ENCODE measurements at regions not wholly inside any gene's neighbourhood (a gene's known extent, or its start where the extent isn't known, plus 50 kb on each side); places are given as distances from the start of the nearest gene placed in this dataset.

DNA sequence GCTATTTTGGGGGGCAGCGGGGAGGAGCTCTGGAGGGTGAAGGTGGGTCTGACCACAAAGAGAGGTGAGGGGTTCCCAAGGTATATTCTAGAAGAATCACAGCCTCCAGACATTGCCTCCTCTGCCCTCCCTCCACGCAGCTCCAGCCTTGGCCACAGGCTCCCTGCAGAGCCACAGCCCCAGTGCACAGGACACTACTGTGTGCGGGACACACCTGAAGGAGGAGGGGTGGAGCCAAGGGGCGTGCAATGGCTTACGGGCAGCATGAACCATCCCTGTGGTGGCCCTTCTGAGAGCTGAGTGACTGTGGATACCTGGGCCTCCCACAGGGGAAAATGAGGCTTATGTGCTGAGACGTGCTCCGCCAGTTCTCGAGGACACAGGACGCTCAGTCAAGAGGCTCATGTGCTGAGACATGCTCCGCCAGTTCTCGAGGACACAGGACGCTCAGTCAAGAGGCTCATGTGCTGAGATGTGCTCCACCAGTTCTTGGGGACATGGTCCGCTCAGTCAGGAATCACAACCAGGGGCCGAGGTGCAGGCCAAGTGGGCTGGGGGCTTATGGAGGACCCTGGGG, 417.3 kb downstream of the SHANK2 start:
- DNase-seq, result no peak

DNA sequence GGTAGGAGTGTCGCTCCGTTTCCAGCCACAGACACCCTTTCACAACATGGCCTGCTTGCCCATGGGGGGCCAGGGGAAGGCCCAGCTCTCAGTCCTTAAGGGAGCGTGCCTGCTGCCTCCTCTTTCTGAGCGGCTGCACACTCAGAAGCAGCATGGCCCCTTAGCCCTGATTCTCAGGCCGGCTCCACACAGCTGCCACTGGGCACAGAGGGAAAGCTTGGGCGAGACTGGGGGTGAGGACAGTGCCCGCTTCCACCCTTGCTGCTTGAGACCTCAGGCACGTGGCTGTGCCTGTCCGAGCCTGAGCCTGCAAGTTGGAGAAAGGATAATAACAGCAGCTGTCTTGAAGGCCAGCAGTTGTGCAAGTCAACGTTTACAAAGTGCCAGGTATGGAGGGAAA, 416.3 kb downstream of the SHANK2 start:
- no peak for DNase-seq

DNA sequence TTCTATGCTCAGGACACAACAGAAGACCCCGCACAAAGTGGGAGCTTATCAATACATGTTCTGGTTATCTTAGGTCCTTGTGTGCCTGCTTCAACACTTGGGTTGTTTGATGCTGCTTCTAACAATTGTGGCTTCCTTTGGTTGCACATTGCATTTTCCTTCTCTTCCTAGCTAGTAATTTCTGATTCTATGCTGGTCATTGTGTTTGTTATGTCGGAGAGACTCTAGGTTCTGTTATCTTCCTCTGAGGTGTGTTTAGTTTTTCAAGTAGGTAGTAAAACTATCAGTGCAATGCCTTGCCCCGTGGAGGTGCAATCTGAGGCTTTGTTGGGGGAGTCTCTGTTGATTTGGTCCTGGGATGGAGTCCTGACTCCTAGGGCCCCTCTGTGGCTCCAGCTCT, 414.2 kb downstream of the SHANK2 start:
- no peak for DNase-seq

DNA sequence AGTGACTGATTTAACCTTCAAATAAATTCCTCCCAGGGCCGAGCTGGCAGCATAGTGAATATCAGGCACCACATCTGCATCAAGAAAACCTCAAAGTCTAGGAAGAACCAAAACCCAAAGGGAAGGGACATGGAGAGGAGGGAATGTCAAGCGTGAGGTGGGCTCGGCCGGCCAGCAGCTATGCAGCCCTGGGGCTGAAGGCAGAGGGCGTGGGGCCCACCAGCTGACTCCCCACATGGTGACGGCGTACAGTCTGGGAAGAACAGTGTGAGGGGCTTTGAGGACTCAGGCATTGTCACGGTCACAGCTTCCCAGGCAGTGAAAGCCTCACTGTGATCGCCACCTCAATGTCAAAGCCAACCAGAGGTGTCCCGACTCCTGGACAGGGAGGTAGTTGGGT, 412.5 kb downstream of the SHANK2 start:
- no peak for DNase-seq

DNA sequence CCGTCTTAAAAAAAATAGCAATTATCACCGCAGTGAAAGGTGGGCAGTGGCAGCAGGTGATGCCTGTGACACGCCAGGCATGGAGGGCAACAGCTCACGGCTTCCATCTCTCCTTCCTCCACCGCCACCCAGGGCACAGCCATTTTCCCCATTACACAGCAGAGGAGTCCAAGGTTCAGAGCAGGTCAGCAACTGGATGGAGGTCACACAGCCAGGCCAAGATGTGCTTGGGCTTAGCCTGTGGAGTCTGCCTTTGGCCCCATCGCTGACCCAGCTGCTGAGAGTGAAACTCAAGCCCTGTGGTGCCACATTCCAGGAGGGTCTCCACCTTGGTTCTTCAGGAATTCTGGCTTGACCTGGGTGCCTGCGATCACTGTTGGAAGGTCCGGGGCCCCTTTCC, 411.1 kb downstream of the SHANK2 start:
- DNase-seq, result no peak

DNA sequence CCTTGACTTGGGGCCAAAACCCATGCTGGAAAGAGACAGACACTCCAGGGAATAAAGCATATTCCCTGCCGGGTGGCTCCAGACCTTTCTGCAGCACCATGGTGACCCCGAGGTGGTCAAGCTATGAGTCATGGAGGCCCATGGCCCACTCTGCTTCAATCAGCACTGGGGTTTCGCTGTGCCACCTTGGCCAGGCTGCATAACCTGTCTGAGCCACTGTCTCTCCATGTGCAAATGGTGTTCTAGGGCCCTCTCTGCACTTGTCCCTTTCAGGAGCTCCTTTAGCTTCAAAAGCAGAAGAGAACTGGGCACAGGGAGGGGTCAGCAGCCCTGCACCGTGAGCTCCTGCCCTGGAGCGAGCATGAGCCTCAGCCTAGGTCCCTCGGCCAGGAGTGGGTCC, 410.1 kb downstream of the SHANK2 start:
- no peak for DNase-seq

DNA sequence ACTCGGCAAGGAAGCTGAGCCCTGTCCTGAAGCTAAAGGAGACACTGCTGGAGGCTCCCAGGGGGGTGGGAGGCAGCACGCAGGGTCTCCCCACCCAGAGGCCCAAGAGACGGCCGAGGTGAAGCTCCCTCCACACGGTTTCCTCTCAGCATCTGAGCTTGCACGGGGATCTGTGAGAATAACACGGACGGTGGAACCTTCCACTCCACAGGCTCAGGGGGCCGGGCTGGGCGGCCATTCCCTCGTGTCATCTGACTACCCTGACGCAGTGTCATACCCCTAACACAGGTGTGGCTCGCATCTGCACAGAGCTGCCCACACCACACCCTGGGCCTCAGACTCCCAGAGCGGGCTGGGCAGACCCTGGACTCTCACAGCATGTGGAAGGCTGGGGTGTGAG, 409.7 kb downstream of the SHANK2 start:
- DNase-seq, result no peak

DNA sequence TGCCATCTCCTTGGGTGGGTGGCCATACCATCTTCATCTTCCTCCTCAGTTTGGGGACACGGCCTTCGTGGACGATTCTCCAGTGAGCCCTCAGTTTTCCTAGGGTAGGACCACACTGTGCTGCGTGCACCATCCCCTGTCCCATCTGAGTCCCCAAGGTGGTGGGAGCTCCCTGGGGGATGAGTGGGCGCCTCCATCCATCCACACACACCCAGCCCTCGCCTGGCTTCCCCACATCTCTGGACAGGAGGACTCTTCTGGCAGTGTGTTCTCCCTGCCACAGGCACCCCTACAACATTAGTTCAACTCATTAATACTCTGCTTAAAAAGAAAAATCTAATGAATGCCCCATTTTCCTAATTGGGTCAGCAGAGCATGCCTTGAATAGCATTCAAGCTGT, 408.5 kb downstream of the SHANK2 start:
- no peak for DNase-seq

DNA sequence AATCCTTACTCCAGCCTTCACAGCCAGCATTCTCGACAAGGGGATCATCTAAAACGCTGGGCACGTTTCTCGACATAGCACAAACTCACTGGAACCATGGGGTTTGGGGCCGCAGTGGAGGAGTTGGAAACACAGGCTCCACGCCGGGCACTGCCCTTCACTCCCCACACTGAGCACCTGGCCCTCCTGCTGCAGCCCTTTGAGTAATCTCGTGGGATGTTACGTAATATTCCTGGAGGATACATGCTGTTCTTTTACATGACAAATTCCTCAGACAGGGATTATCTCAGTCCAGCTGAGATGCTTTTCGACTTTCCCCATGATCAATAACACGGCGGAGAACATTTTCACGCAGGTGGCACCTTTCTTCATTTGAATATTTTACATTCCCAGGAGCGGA, 408.0 kb downstream of the SHANK2 start:
- no peak for DNase-seq

DNA sequence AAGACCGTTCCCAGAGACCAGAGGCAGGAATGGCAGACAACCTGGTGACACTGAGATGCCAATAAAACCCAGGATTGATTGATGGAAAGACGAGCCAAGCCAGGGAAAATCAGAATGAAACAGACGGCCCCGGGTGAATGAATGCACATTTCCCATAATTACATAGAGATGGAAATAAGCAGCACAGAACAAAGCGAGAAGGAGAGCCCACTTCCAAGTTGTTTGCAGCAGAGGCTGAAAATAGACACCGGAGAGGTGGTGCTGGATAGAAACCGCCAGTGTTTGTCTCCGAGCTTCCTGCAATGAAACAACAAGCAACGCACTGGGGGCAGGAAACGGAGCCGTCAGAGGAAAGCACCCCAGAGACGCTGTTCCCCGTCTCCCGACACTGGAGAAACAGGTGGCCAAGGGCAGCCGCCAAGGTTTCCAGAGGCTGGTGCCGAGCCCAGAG, 406.8 kb downstream of the SHANK2 start:
- no peak for DNase-seq

DNA sequence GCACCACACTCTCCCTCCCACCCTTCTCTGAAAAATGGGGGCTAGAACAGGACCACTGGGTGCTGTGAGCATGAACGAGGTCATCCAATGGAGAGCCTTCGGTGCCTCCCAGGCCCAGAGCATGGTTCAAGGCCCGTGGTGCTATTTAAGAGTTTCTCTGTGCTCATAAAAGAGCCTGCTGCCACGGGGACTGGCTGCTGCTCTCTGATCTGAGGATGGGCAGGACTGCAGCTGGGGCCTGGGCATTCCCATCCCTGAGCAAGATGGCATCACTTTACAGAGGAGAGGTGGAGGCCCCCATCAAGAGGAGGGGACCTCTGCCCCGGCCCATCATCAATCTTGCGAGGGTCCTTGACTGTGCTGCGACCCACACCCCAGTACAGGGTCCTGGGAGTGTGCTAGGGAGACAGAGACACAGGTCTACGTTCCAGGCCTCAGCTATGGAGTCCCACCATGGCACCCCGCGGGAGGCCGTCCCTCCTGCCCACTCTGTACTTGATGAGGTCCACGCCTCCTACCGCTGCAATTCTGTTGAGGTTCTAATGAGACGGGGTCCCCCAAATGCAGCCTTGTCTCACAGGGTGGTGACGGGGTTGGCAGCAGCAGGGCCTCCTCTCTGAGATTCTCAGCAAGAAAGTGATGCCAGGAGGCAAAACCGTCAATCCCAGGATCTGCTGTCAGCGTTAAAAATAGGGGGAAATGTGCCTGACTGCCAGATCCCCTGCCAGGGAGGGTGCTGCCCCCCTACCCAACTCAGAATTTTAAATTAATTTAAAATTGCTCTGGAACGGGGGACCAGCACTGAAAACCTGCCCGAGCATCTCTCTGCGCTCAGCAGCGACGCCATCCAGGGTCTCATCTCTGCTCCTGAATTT, 405.4 kb downstream of the SHANK2 start:
- no peak for DNase-seq

DNA sequence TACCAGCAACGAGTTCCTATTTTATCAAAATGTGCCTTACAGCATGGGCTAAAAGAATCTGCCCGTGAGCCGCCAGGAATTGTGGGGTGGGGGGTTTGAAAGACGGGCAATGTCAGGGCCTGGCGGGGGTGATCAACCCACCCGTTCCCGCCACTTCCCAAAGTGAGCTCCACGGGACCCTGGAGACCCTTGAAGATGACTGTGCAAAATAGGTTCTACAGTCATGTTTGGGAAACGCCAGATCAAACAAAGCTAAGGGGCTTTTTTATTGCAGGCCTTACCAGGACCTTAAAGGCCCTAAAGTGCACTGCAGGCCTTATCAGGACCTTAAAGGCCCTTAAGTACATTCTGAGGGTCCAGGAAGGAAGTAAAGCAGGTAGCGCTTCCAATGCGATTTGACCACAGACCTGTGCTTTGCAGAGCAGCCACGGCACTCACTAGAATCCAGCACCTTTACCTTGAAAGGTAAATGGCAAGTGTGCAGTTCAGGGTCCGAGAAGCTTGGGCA, 404.1 kb downstream of the SHANK2 start:
- DNase-seq, result no peak

DNA sequence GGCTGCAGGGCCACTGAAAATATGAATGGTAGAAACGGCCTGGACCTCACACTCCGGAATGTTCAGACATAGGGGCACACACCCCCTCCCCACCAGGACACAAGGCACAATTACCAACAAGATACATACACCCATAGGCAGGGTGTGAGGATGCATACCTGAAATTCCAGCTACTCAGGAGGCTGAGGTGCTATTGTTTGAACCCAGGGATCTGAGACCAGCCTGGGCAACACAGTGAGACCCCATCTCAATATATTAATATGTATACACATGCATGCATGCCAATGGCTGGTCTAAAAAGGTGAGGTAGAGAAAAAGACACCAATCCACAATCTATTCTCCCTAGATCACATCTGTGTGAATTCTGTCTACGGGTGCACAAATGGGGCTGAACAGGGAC, 403.3 kb downstream of the SHANK2 start:
- no peak for DNase-seq

DNA sequence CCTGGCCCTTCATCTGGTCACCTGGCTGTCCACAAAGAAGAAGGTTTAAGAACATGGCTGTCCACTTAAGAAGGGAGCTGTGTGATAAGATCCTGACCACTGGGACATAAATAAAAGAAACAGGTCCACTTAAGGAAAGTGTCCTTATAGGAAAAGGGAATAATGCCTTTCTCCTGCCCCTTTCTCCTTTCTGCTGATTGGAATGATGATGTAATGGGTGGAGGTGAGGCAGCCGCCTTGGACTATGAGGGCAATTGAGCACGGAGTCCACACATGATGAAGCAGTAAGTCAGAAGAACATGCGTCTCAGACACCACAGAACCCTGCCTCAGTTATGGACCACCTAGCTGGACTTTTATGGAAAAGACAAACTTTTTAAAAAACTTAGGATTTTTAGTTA, 401.1 kb downstream of the SHANK2 start:
- no peak for DNase-seq

DNA sequence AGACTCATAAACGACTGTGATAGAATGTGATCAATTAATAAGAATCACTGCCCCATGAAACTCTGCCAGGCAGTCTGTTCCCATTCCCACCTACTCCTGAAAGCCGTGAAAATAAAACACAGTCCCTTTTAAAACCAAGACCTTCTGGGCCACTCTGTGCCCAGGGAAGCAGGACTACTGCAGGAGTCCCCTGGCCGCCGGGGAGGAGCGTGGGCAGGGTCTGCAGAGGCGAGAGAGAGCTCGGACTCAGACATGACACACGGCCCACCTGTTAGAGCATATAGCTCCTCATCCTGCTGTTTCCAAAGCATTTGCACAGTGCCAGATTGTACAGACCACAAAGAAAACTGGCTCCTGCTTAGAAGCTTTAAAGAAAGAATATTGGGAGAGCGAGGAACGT, 400.5 kb downstream of the SHANK2 start:
- DNase-seq, result no peak

DNA sequence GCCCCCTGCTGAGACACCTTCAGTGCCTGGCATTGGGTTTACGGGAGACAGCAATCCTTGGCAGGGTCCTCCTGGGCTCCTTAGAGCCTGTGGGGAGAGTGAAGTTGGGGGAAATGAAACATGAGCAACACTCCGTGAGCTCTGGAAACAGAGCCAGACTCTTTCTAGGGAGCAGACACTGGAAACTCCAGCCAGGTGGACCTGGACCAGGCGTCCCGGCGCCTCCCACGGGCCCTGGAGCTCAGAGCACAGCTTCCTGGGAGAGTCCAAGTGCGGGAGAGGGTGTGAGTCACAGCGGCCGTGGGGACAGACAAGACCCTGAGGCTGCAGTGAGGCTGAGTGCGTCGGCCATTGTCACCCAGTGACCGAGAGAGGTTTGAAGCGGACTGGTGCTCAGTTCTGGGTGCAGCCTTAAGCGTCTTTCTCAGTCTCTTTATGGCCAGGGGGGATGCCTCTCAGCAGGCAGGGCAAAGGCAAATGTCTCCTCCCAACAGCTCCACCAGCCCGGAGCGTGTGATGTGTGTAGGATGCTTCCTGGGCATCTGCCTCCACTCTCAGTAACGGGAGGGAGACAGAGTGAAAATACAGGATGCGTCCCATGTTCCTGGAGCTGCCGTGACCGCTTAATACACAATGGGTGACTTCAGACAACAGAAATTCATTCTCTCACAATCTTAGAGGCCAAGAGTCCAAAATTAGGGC, 399.2 kb downstream of the SHANK2 start:
- DNase-seq, result no peak

DNA sequence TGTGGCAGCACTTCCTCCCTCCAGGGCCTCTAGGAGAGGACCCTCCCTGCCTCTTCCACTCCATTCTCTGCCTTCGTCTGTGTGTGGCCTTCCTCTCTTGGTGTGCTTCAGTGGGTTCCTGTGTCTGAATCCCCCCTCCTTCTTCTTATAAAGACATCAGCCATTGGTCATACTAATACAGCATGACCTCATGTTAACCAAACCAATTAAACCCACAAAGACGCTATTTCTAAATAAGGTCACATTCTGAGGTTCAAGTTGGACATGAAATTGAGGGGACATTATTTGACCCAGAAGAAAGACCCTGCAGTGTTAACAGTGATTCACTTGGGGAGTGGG, 398.6 kb downstream of the SHANK2 start:
- DNase-seq, result no peak

DNA sequence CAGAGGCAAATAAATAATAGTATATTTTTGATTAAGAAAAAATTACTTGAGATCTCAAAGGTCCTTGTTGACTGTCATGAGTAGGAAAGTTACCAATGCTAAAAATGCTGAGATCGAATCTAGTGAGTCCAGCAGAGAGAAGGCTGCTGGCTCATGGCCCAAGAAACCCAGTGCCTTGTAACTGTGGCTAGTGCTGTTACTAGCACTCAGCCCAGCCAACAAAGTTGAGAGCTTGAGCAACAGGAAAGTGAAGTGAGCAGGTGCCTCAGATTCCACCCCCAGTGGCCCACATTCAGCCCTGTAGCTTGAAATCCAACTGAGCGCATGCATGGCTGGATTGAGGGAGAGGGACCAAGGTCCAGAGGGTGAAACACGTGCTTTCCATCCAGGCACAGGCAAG, 398.2 kb downstream of the SHANK2 start:
- DNase-seq, result no peak

DNA sequence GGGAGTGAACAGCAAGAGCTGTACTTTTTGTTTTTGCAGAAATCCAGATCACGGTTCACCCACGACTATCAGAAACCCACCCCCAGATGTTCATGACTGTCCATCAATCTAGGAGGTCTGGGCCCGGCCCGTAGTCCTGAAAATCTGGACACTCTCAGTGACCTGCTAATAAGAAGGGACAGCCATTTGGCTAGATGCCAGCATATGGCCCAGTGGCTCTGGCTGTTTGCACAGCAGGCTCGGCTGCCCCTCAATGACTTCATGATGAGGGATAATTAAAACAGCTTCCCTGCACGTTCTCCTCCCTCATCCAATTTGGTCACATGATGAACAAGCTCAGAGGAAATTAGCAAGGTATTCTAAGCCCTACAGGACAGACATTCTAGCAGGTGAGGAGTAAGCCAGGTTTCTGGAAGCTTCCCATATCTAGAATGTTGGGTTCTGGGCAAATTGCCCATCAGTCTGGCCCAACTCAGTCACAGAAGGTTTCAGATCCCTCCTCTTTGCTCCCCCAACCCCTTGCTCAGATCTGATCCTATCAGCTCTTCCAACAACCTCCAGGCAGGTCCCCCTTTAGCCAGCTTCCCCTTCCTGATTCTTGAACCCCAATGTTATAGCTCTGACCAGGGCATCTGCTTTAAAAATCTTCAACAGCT, 397.3 kb downstream of the SHANK2 start:
- no peak for DNase-seq

DNA sequence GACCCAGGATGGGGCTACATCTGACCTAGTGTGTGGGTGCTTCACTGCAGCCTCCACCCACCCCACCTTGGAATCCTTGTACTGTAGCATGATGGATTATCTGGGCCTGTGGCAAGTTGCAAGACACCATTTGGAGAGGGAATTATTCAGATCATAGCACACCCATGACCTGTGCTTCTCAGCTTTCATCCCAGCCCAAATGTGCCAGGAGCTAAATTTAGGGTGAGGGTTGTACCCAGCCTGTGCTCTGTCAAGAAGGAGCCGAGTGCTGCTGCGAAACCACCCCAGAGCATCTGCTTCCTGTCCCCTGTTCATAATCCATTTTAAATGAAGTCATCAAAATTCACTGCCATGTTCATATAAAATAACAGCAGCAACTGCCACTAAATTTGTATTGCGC, 394.5 kb downstream of the SHANK2 start:
- DNase-seq, result no peak

DNA sequence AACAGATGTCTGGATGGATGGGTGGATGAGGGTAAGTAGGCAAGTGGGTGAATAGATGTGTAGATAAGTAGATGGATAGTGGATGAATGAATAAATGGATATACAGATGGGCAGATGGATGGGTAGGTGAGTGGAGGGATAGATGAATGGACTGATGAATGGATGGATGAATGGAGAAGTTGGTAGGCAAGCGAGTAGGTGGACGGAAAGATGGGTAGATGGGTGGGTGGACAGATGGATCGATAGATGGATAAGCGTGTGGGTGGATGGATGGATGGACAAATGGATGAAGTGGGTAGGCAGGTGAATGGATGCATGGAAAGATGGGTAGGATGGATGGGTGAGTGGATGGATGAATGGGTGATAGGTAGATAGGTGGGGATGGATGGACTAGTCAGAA, 393.2 kb downstream of the SHANK2 start:
- no peak for DNase-seq

DNA sequence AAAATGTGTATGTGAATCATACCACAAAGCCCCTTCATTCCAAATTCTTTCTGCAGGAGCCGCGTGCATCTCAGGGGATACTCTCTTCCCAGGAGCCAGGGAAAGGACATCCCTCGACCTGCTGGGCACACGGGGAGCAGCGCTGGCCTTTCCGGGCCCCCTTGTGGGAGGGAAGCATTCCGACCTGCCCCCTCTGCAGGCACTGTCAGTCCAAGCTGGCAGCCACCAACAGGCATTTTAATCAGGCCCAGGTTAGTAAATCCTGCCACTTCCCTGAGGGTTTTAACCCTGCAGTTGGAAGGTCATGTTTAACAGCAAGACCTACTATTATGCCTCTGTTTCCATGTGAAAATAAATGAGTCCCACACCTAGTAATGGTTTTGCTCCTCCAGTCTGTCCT, 391.5 kb downstream of the SHANK2 start:
- no peak for DNase-seq

DNA sequence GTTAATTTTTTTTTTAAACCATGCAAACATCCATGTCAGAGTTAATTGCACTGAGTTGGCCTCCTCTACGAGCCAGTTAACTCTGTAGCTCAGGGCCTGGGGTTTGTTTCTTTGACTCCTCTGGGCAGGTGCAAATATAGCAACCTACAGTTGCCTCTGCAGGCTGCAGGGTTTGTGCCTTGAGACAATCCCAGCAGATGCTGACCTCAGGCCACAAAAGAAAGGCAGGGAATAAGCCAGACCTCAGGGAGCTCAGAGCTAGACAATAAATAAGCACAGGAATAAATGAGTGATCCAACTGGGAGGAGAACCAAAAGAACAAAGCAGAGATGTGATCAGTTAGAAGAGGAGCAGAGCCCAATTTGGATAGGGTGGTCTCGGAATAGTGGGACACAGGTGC, 390.8 kb downstream of the SHANK2 start:
- no peak for DNase-seq

DNA sequence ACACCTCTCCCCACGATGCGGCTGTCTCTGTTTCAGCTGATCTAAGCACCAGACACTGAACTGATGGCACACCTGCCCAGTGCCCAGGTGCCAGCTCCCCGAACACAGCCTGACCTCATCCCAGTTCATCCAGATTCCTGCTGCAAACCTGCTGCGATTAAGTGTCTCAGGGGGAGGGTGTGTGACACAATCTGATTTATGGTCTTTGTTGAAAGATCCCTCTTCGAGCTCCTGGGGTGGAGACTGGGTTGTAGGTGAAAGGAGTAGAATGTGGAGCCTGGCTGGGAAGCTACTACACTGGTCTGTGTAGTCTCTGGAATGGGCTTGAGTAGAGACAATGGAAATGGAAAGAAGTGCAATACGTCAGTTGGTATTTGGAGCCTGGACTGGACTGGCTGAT, 390.3 kb downstream of the SHANK2 start:
- DNase-seq, result no peak

All from CD4-positive, alpha-beta T cell treated with Interferon alpha-2 for 1 hour (primary cell).